ENCODE measurements at regions not wholly inside any gene's neighbourhood (a gene's known extent, or its start where the extent isn't known, plus 50 kb on each side); places are given as distances from the start of the nearest gene placed in this dataset.

DNA sequence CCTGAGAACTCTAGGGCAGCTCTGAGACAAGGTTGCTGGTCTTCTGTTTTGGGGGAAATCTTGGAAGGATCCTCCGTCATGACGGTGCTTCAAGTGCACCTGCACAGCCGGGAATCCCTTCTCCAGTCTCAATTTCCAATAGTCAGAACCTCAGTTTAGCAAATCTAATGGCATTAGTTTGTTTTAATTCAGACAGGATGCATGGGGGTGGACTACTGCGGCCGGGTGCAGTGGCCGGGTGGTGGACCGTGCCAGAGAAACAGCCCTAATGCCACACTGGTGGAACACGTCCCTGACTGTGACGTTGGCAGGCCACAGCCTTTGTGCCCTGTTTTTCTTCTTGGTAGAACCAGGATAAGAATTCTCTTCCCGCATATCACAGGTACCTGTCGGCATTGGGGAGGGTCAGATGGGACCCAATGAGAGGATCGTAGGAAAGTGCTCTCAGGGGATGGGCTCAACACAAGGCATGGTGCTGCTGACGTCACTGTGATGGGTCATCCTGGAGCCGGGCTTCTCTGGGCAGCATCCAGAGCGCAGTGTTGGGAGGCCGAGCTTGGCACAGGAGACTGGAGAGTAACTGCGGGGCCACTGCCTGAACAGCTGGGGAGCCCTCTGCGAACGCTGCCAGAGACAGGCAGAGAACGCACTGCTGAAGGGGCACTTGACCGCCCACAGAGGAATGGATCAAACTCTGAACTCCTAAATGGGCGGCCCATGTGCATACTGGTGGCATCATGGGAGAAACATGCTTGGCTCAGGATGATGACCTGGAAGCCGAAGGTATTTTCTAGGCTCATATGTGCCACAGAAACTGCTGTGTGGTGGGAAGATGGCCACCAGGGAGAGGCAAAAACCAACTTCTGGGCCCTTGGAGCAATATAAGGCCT is 313.8 kb upstream of the SHH start:
- TF ChIP-seq, protein P1, sequence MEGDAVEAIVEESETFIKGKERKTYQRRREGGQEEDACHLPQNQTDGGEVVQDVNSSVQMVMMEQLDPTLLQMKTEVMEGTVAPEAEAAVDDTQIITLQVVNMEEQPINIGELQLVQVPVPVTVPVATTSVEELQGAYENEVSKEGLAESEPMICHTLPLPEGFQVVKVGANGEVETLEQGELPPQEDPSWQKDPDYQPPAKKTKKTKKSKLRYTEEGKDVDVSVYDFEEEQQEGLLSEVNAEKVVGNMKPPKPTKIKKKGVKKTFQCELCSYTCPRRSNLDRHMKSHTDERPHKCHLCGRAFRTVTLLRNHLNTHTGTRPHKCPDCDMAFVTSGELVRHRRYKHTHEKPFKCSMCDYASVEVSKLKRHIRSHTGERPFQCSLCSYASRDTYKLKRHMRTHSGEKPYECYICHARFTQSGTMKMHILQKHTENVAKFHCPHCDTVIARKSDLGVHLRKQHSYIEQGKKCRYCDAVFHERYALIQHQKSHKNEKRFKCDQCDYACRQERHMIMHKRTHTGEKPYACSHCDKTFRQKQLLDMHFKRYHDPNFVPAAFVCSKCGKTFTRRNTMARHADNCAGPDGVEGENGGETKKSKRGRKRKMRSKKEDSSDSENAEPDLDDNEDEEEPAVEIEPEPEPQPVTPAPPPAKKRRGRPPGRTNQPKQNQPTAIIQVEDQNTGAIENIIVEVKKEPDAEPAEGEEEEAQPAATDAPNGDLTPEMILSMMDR (IDR thresholded peaks at IDR 0.05): no peak
- TF ChIP-seq POLR2A (IDR thresholded peaks at IDR 0.05): no peak

All from thyroid gland (tissue), 4 donors.